ENCODE measurements at regions not wholly inside any gene's neighbourhood (a gene's known extent, or its start where the extent isn't known, plus 50 kb on each side); places are given as distances from the start of the nearest gene placed in this dataset.

- no peaks in the 10 kb centered on the region for H3K4me1 ChIP-seq (replicated peaks)
- TF ChIP-seq POLR2AphosphoS5 (IDR thresholded peaks at IDR 0.05) (no peak), POLR2A (IDR thresholded peaks at IDR 0.05) (no peak), CTCF (IDR thresholded peaks at IDR 0.05) (no peak)
- 38% methylated on average over 2 of the region's 2 CpGs for WGBS
- H3K36me3 ChIP-seq: no peaks in the 10 kb centered on the region
- intact Hi-C loops (cut with DNase I): no loop called here
- H3K9me3 ChIP-seq: no peaks in the 10 kb centered on the region
- H3K27ac ChIP-seq: no peak overlapping the region
- no peak for DNase-seq (ENCODE audit: low spot score)
- H3K4me3 ChIP-seq: no peak overlapping the region
- no peaks in the 10 kb centered on the region for H3K27me3 ChIP-seq (replicated peaks; ENCODE audit: insufficient read depth)
Measured at GRCh38 chr1:222163895-222164294, 384.0 kb downstream of the HHIPL2 start.

GRCh38 chr1:222161676-222162075 lies 386.2 kb downstream of the HHIPL2 start:
- Histone ChIP-seq H3K27ac (no peak overlapping the region), H3K36me3 (no peaks in the 10 kb centered on the region), H3K4me3 (no peak overlapping the region), H3K9me3 (no peaks in the 10 kb centered on the region), H3K4me1 (replicated peaks) (no peaks in the 10 kb centered on the region), H3K27me3 (replicated peaks; ENCODE audit: insufficient read depth) (no peaks in the 10 kb centered on the region)
- intact Hi-C loops (cut with DNase I): no loop called here
- DNase-seq (ENCODE audit: low spot score): no peak
- no peak for TF ChIP-seq POLR2AphosphoS5 (IDR thresholded peaks at IDR 0.05)
- TF ChIP-seq CTCF (IDR thresholded peaks at IDR 0.05): no peak
- no peak for TF ChIP-seq POLR2A (IDR thresholded peaks at IDR 0.05)
- WGBS: 65% methylated on average over 3 of the region's 3 CpGs

GRCh38 chr1:222157612-222158011 lies 390.3 kb downstream of the HHIPL2 start:
- 91% methylated on average over 1 of the region's 1 CpG for WGBS
- no peaks in the 10 kb centered on the region for H3K4me1 ChIP-seq (replicated peaks)
- TF ChIP-seq POLR2AphosphoS5 (IDR thresholded peaks at IDR 0.05) (no peak), POLR2A (IDR thresholded peaks at IDR 0.05) (no peak), CTCF (IDR thresholded peaks at IDR 0.05) (no peak)
- H3K36me3 ChIP-seq: no peaks in the 10 kb centered on the region
- intact Hi-C loops (cut with DNase I): no loop called here
- H3K9me3 ChIP-seq: no peaks in the 10 kb centered on the region
- H3K27ac ChIP-seq: no peak overlapping the region
- no peaks in the 10 kb centered on the region for H3K27me3 ChIP-seq (replicated peaks; ENCODE audit: insufficient read depth)
- no peak for DNase-seq (ENCODE audit: low spot score)
- H3K4me3 ChIP-seq: no peak overlapping the region

GRCh38 chr1:222140206-222140605 lies 398.3 kb upstream of the DUSP10 start:
- intact Hi-C loops (cut with DNase I): no loop called here
- 15% methylated on average over 1 of the region's 1 CpG for WGBS
- no peak overlapping the region for H3K4me3 ChIP-seq

More at GRCh38 chr1:222140206-222140605, 398.3 kb upstream of the DUSP10 start:
- TF ChIP-seq POLR2AphosphoS5 (IDR thresholded peaks at IDR 0.05) (no peak), CTCF (IDR thresholded peaks at IDR 0.05) (no peak), POLR2A (IDR thresholded peaks at IDR 0.05) (no peak)
- DNase-seq (ENCODE audit: low spot score): no peak
- Histone ChIP-seq H3K4me1 (replicated peaks) (no peaks in the 10 kb centered on the region), H3K27me3 (replicated peaks; ENCODE audit: insufficient read depth) (no peaks in the 10 kb centered on the region), H3K9me3 (no peaks in the 10 kb centered on the region), H3K36me3 (no peaks in the 10 kb centered on the region), H3K27ac (no peak overlapping the region)

Data from prostate gland (tissue), 2 donors.